ENCODE measurements at regions not wholly inside any gene's neighbourhood (a gene's known extent, or its start where the extent isn't known, plus 50 kb on each side); places are given as distances from the start of the nearest gene placed in this dataset.

- POLR2A ChIA-PET, result no interaction called here
- ATAC-seq, result no peak
- H3K4me3 Mint-ChIP-seq, result no peak overlapping the region
- no peaks in the 10 kb centered on the region for H3K27me3 Mint-ChIP-seq (ENCODE audit: low read depth)
- H3K27ac Mint-ChIP-seq, result no peak overlapping the region
- TF ChIP-seq RELA (CRISPR knock-in tag; IDR thresholded peaks at IDR 0.05; ENCODE audit: borderline replicate concordance) (no peak), ZNF396 (CRISPR knock-in tag; IDR thresholded peaks at IDR 0.05; ENCODE audit: borderline replicate concordance) (no peak), ETV6 (CRISPR knock-in tag; IDR thresholded peaks at IDR 0.05) (no peak), FOXK1 (CRISPR knock-in tag; IDR thresholded peaks at IDR 0.05) (no peak), NFE2L1 (CRISPR knock-in tag; IDR thresholded peaks at IDR 0.05) (no peak), PRDM15 (CRISPR knock-in tag; IDR thresholded peaks at IDR 0.05) (no peak), ELF4 (CRISPR knock-in tag; IDR thresholded peaks at IDR 0.05; ENCODE audit: low read depth) (no peak), MXD4 (CRISPR knock-in tag; IDR thresholded peaks at IDR 0.05; ENCODE audit: borderline replicate concordance) (no peak)
- TF ChIP-seq, protein P1, sequence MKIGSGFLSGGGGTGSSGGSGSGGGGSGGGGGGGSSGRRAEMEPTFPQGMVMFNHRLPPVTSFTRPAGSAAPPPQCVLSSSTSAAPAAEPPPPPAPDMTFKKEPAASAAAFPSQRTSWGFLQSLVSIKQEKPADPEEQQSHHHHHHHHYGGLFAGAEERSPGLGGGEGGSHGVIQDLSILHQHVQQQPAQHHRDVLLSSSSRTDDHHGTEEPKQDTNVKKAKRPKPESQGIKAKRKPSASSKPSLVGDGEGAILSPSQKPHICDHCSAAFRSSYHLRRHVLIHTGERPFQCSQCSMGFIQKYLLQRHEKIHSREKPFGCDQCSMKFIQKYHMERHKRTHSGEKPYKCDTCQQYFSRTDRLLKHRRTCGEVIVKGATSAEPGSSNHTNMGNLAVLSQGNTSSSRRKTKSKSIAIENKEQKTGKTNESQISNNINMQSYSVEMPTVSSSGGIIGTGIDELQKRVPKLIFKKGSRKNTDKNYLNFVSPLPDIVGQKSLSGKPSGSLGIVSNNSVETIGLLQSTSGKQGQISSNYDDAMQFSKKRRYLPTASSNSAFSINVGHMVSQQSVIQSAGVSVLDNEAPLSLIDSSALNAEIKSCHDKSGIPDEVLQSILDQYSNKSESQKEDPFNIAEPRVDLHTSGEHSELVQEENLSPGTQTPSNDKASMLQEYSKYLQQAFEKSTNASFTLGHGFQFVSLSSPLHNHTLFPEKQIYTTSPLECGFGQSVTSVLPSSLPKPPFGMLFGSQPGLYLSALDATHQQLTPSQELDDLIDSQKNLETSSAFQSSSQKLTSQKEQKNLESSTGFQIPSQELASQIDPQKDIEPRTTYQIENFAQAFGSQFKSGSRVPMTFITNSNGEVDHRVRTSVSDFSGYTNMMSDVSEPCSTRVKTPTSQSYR (CRISPR knock-in tag; IDR thresholded peaks at IDR 0.05), result no peak
- no peaks in the 10 kb centered on the region for H3K36me3 Mint-ChIP-seq
- H3K9me3 Mint-ChIP-seq, result no peaks in the 10 kb centered on the region
- DNase-seq (ENCODE audit: low spot score), result no peak
- H3K4me1 Mint-ChIP-seq, result 0 out of 2 replicates have a peak, but pooled peaks cover 2% of the 10 kb centered on the region
- CTCF ChIA-PET, result no interaction called here
These were observed 654.6 kb upstream of the LINC00305 start for GRCh38 chr18:64803471-64803870.

DNA sequence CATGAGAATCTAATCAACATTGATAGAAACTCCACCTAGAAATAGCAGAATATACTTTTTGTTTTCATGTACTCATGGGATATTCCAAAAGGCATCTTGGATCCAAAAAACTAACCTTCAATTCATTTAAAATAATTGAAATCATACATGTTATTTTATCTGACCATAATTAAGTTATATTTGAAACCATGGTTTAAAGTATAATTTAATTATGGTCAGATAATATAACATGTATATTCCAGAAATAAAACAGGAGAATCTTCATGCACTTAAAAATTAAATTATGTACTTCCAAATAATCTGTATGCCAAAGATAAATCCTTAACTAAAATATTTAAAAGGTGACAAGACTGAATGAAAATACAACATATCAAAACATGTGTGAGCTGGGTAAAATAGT lies 651.3 kb upstream of the LINC00305 start:
- TF ChIP-seq ZNF138 (CRISPR knock-in tag; conservative IDR thresholded peaks at IDR 0.05) (no peak), JUN (CRISPR knock-in tag; IDR thresholded peaks at IDR 0.05) (no peak), ZNF671 (CRISPR knock-in tag; IDR thresholded peaks at IDR 0.05) (no peak), FOXJ3 (CRISPR knock-in tag; IDR thresholded peaks at IDR 0.05; ENCODE audit: borderline replicate concordance) (no peak), OVOL2 (CRISPR knock-in tag; IDR thresholded peaks at IDR 0.05; ENCODE audit: borderline replicate concordance) (no peak), MXD4 (CRISPR knock-in tag; IDR thresholded peaks at IDR 0.05; ENCODE audit: borderline replicate concordance) (no peak), SOX15 (CRISPR knock-in tag; IDR thresholded peaks at IDR 0.05) (no peak), ZNF423 (CRISPR knock-in tag; IDR thresholded peaks at IDR 0.05) (no peak), E2F5 (CRISPR knock-in tag; IDR thresholded peaks at IDR 0.05) (no peak), PRRX2 (CRISPR knock-in tag; IDR thresholded peaks at IDR 0.05) (no peak), EMX1 (CRISPR knock-in tag; IDR thresholded peaks at IDR 0.05) (no peak), PRDM15 (CRISPR knock-in tag; IDR thresholded peaks at IDR 0.05) (no peak), SP1 (CRISPR knock-in tag; conservative IDR thresholded peaks at IDR 0.05) (no peak)
- CTCF ChIA-PET, result no interaction called here
- ATAC-seq (no peak), DNase-seq (ENCODE audit: low spot score) (no peak)
- no peak overlapping the region for H3K27ac Mint-ChIP-seq
- no peaks in the 10 kb centered on the region for H3K4me1 Mint-ChIP-seq
- H3K9me3 Mint-ChIP-seq, result peaks cover 9% of the 10 kb centered on the region; the same call in 1 of the 2 replicates
- H3K4me3 Mint-ChIP-seq, result no peak overlapping the region
- H3K27me3 Mint-ChIP-seq (ENCODE audit: low read depth), result no peaks in the 10 kb centered on the region
- H3K36me3 Mint-ChIP-seq, result no peaks in the 10 kb centered on the region
- POLR2A ChIA-PET, result no interaction called here
